ENCODE measurements at regions not wholly inside any gene's neighbourhood (a gene's known extent, or its start where the extent isn't known, plus 50 kb on each side); places are given as distances from the start of the nearest gene placed in this dataset.

DNA sequence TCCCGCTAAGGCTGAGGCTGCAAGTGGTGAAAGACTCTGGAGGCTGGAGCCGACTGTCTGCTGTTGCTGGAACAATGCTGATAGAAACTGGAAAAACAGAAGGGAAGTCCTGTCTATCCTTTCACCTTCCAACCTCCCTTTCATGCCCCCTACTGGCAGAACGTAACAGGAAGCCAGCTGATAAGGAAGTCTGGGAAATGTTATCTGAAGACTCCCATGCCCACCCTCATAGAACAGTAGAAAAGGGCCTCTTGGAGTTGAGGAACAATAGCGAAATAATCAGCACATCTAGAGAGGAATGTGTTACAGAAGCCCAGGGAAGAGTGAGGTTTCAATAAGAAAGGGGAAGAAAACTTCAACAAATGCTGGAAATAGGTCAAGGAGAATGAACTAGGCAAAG, 117.1 kb upstream of the DKK2 start:
- Histone ChIP-seq H3K79me2 (ENCODE audit: low read length) (no peaks in the 10 kb centered on the region), H3K36me3 (ENCODE audit: insufficient read depth, low read length) (no peaks in the 10 kb centered on the region), H4K20me1 (ENCODE audit: insufficient read depth, low read depth, low read length) (no peaks in the 10 kb centered on the region), H2AFZ (ENCODE audit: low read length) (peak overlapping the region; percentile 50; the same call in 1 of the 2 replicates), H3K9ac (ENCODE audit: low read length) (no peak overlapping the region), H3K9me2 (replicated peaks; ENCODE audit: insufficient read depth, low read length) (no peaks in the 10 kb centered on the region), H3K27me3 (ENCODE audit: low read length) (no peaks in the 10 kb centered on the region), H3K4me1 (ENCODE audit: low read length) (no peaks in the 10 kb centered on the region), H3K9me3 (ENCODE audit: low read length) (no peaks in the 10 kb centered on the region), H3K4me3 (ENCODE audit: low read length) (no peak overlapping the region), H3K27ac (ENCODE audit: low read length) (no peak overlapping the region), H3K4me2 (ENCODE audit: low read depth, low read length, poor library complexity, severe bottlenecking) (no peak overlapping the region)
- peak; percentile 43 for DNase-seq

- Histone ChIP-seq H2AFZ (ENCODE audit: low read length) (no peak overlapping the region), H3K79me2 (ENCODE audit: low read length) (no peaks in the 10 kb centered on the region), H3K27me3 (ENCODE audit: low read length) (no peaks in the 10 kb centered on the region), H3K9me2 (replicated peaks; ENCODE audit: insufficient read depth, low read length) (no peaks in the 10 kb centered on the region), H3K36me3 (ENCODE audit: insufficient read depth, low read length) (no peaks in the 10 kb centered on the region), H3K4me2 (ENCODE audit: low read depth, low read length, poor library complexity, severe bottlenecking) (no peak overlapping the region), H3K9ac (ENCODE audit: low read length) (no peak overlapping the region), H3K4me3 (ENCODE audit: low read length) (no peak overlapping the region), H3K4me1 (ENCODE audit: low read length) (no peaks in the 10 kb centered on the region), H3K27ac (ENCODE audit: low read length) (no peak overlapping the region), H3K9me3 (ENCODE audit: low read length) (no peaks in the 10 kb centered on the region), H4K20me1 (ENCODE audit: insufficient read depth, low read depth, low read length) (no peaks in the 10 kb centered on the region)
- no peak for DNase-seq
Observed at GRCh38 chr4:107151173-107151572, 115.1 kb upstream of the DKK2 start.

GRCh38 chr4:107148904-107149303, 112.8 kb upstream of the DKK2 start:
- no peaks in the 10 kb centered on the region for H3K36me3 ChIP-seq (ENCODE audit: insufficient read depth, low read length)

GRCh38 chr4:107147873-107148272, 111.8 kb upstream of the DKK2 start:
- Histone ChIP-seq H3K9me3 (ENCODE audit: low read length) (no peaks in the 10 kb centered on the region), H3K27me3 (ENCODE audit: low read length) (no peaks in the 10 kb centered on the region), H3K9me2 (replicated peaks; ENCODE audit: insufficient read depth, low read length) (no peaks in the 10 kb centered on the region), H3K27ac (ENCODE audit: low read length) (no peak overlapping the region), H3K79me2 (ENCODE audit: low read length) (no peaks in the 10 kb centered on the region), H3K4me2 (ENCODE audit: low read depth, low read length, poor library complexity, severe bottlenecking) (no peak overlapping the region), H4K20me1 (ENCODE audit: insufficient read depth, low read depth, low read length) (no peaks in the 10 kb centered on the region), H2AFZ (ENCODE audit: low read length) (no peak overlapping the region), H3K4me1 (ENCODE audit: low read length) (no peaks in the 10 kb centered on the region), H3K36me3 (ENCODE audit: insufficient read depth, low read length) (no peaks in the 10 kb centered on the region), H3K9ac (ENCODE audit: low read length) (no peak overlapping the region), H3K4me3 (ENCODE audit: low read length) (no peak overlapping the region)
- DNase-seq: no peak

More at GRCh38 chr4:107148904-107149303, 112.8 kb upstream of the DKK2 start:
- Histone ChIP-seq H4K20me1 (ENCODE audit: insufficient read depth, low read depth, low read length) (no peaks in the 10 kb centered on the region), H3K4me3 (ENCODE audit: low read length) (no peak overlapping the region), H3K27me3 (ENCODE audit: low read length) (no peaks in the 10 kb centered on the region), H3K4me1 (ENCODE audit: low read length) (no peaks in the 10 kb centered on the region), H3K9me3 (ENCODE audit: low read length) (no peaks in the 10 kb centered on the region), H3K27ac (ENCODE audit: low read length) (no peak overlapping the region), H3K9ac (ENCODE audit: low read length) (no peak overlapping the region), H3K9me2 (replicated peaks; ENCODE audit: insufficient read depth, low read length) (no peaks in the 10 kb centered on the region), H3K79me2 (ENCODE audit: low read length) (no peaks in the 10 kb centered on the region), H2AFZ (ENCODE audit: low read length) (no peak overlapping the region), H3K4me2 (ENCODE audit: low read depth, low read length, poor library complexity, severe bottlenecking) (no peak overlapping the region)
- no peak for DNase-seq

- no peak overlapping the region for H3K4me3 ChIP-seq (ENCODE audit: low read length)
- H2AFZ ChIP-seq (ENCODE audit: low read length): no peak overlapping the region
- no peak for DNase-seq
- H3K27ac ChIP-seq (ENCODE audit: low read length): no peak overlapping the region
- no peaks in the 10 kb centered on the region for H3K9me2 ChIP-seq (replicated peaks; ENCODE audit: insufficient read depth, low read length)
- no peaks in the 10 kb centered on the region for H4K20me1 ChIP-seq (ENCODE audit: insufficient read depth, low read depth, low read length)
- no peaks in the 10 kb centered on the region for H3K4me1 ChIP-seq (ENCODE audit: low read length)
- no peaks in the 10 kb centered on the region for H3K27me3 ChIP-seq (ENCODE audit: low read length)
- H3K36me3 ChIP-seq (ENCODE audit: insufficient read depth, low read length): no peaks in the 10 kb centered on the region
- H3K9me3 ChIP-seq (ENCODE audit: low read length): no peaks in the 10 kb centered on the region
- H3K79me2 ChIP-seq (ENCODE audit: low read length): no peaks in the 10 kb centered on the region
- no peak overlapping the region for H3K9ac ChIP-seq (ENCODE audit: low read length)
- no peak overlapping the region for H3K4me2 ChIP-seq (ENCODE audit: low read depth, low read length, poor library complexity, severe bottlenecking)
Observed at GRCh38 chr4:107138433-107138832, 102.3 kb upstream of the DKK2 start.

DNA sequence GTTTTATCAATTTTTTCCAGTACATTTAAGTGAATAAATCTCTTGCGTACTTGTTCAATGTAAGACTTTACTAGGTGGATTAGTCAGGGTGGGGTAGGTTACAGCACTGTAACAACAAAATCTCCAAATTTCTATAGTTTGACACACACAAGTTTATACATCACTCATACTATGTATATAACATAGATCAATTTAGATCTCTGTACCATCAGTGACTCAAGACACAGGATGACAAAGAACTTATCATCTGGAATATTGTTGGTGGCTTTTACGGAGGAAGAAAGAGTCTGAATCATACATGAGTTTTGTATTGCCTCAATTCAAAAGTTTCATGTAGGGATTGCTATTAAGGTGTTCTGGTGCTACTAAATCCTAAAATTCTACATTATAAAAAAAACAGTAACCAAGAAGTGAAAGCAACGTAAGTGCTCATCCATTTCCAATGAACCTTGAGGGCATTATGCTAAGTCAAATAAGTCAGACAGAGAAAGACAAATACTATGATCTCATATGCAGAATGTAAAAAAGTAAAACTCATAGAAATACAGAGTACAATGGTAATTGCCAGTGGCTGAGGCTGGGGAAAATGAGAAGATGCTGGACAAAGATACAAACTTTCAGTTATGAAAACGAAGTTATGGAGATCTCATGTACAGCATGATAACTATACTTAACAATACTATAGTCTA, 98.0 kb upstream of the DKK2 start:
- Histone ChIP-seq H3K36me3 (ENCODE audit: insufficient read depth, low read length) (no peaks in the 10 kb centered on the region), H3K4me1 (ENCODE audit: low read length) (no peaks in the 10 kb centered on the region), H3K9me2 (replicated peaks; ENCODE audit: insufficient read depth, low read length) (no peaks in the 10 kb centered on the region), H4K20me1 (ENCODE audit: insufficient read depth, low read depth, low read length) (no peaks in the 10 kb centered on the region), H3K27ac (ENCODE audit: low read length) (no peak overlapping the region), H3K4me3 (ENCODE audit: low read length) (no peak overlapping the region), H3K4me2 (ENCODE audit: low read depth, low read length, poor library complexity, severe bottlenecking) (no peak overlapping the region), H3K9me3 (ENCODE audit: low read length) (no peaks in the 10 kb centered on the region), H3K27me3 (ENCODE audit: low read length) (no peaks in the 10 kb centered on the region), H2AFZ (ENCODE audit: low read length) (no peak overlapping the region), H3K79me2 (ENCODE audit: low read length) (no peaks in the 10 kb centered on the region), H3K9ac (ENCODE audit: low read length) (no peak overlapping the region)
- DNase-seq: no peak

- H3K9ac ChIP-seq (ENCODE audit: low read length): no peak overlapping the region
- no peaks in the 10 kb centered on the region for H3K27me3 ChIP-seq (ENCODE audit: low read length)
- H3K4me3 ChIP-seq (ENCODE audit: low read length): no peak overlapping the region
- H3K27ac ChIP-seq (ENCODE audit: low read length): no peak overlapping the region
- H2AFZ ChIP-seq (ENCODE audit: low read length): no peak overlapping the region
- no peaks in the 10 kb centered on the region for H3K4me1 ChIP-seq (ENCODE audit: low read length)
- H4K20me1 ChIP-seq (ENCODE audit: insufficient read depth, low read depth, low read length): no peaks in the 10 kb centered on the region
- H3K79me2 ChIP-seq (ENCODE audit: low read length): no peaks in the 10 kb centered on the region
- no peak overlapping the region for H3K4me2 ChIP-seq (ENCODE audit: low read depth, low read length, poor library complexity, severe bottlenecking)
- no peaks in the 10 kb centered on the region for H3K36me3 ChIP-seq (ENCODE audit: insufficient read depth, low read length)
- DNase-seq: no peak
- no peaks in the 10 kb centered on the region for H3K9me3 ChIP-seq (ENCODE audit: low read length)
- no peaks in the 10 kb centered on the region for H3K9me2 ChIP-seq (replicated peaks; ENCODE audit: insufficient read depth, low read length)
Observed at GRCh38 chr4:107131295-107131694, 95.2 kb upstream of the DKK2 start.

DNA sequence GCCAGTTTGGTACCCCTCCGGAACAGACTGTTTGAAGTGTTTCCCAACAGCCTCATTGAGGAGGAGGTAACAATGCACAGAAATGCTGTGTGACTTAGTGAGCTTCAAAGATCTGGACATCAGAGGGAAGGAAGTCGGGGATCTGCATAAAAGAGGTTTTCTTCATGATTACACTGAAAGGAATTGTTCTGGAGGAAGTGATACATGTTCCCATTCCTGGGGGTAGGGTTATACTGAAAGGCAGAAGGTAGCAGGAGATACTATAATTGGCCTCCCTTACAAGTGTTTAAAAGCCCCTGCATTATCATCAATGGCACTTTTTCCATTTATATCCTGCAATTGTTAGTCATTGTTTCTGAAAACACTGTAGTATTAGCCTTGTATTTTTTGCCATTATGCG, 94.0 kb upstream of the DKK2 start:
- H3K36me3 ChIP-seq (ENCODE audit: insufficient read depth, low read length): no peaks in the 10 kb centered on the region
- H3K27me3 ChIP-seq (ENCODE audit: low read length): no peaks in the 10 kb centered on the region
- H3K27ac ChIP-seq (ENCODE audit: low read length): no peak overlapping the region
- no peak for DNase-seq
- H3K9me2 ChIP-seq (replicated peaks; ENCODE audit: insufficient read depth, low read length): no peaks in the 10 kb centered on the region
- H3K79me2 ChIP-seq (ENCODE audit: low read length): no peaks in the 10 kb centered on the region
- H3K4me2 ChIP-seq (ENCODE audit: low read depth, low read length, poor library complexity, severe bottlenecking): no peak overlapping the region
- no peaks in the 10 kb centered on the region for H3K4me1 ChIP-seq (ENCODE audit: low read length)
- H2AFZ ChIP-seq (ENCODE audit: low read length): no peak overlapping the region
- H3K9me3 ChIP-seq (ENCODE audit: low read length): no peaks in the 10 kb centered on the region
- no peaks in the 10 kb centered on the region for H4K20me1 ChIP-seq (ENCODE audit: insufficient read depth, low read depth, low read length)
- H3K4me3 ChIP-seq (ENCODE audit: low read length): no peak overlapping the region
- H3K9ac ChIP-seq (ENCODE audit: low read length): no peak overlapping the region
